Mesendoderm (in vitro differentiated cells): ENCODE measurements at regions not wholly inside any gene's neighbourhood (a gene's known extent, or its start where the extent isn't known, plus 50 kb on each side); places are given as distances from the start of the nearest gene placed in this dataset.
"Not testable (repeated sequence)": the region's sequence is repeated elsewhere in the genome, so short reads cannot be mapped to it uniquely, and the experiment has no call there.

Experiments used
- DNase-seq: peaks from one replicate; pipeline ENCODE4 v3.0.0; 2013
- H2AK5ac ChIP-seq: 2 replicates; pipeline ENCODE4 v1.6.1; 2013; ENCODE audit warnings: low read length, inconsistent platforms
- H2BK120ac ChIP-seq: 2 replicates; pipeline ENCODE4 v1.6.1; 2013; ENCODE audit warnings: low read depth, mild to moderate bottlenecking, low read length, moderate library complexity, mixed read lengths
- H2BK15ac ChIP-seq: replicated peaks from 2 replicates; pipeline ENCODE4 v1.6.1; 2013; ENCODE audit warnings: low read depth, mild to moderate bottlenecking, moderate library complexity
- H2BK5ac ChIP-seq: 2 replicates; pipeline ENCODE4 v1.6.1; 2013; ENCODE audit warnings: low read length, inconsistent platforms
- H3K18ac ChIP-seq: 2 replicates; pipeline ENCODE4 v1.6.1; 2013; ENCODE audit warnings: mild to moderate bottlenecking, low read length, mixed read lengths
- H3K23ac ChIP-seq: one replicate; pipeline ENCODE4 v1.6.1; 2013; ENCODE audit warnings: low read length
- H3K27ac ChIP-seq: 2 replicates; pipeline ENCODE4 v1.5.1; 2013; ENCODE audit warnings: low read depth, mild to moderate bottlenecking, inconsistent platforms, low read length, moderate library complexity
- H3K27me3 ChIP-seq: 2 replicates; pipeline ENCODE4 v1.6.1; 2013; ENCODE audit warnings: low read length, control low read depth, mild to moderate bottlenecking, inconsistent platforms; ENCODE audit not compliant: insufficient read depth, poor library complexity
- H3K36me3 ChIP-seq: 2 replicates; pipeline ENCODE4 v1.6.1; 2013; ENCODE audit warnings: low read length, inconsistent platforms; ENCODE audit not compliant: control insufficient read depth, insufficient read depth
- H3K4ac ChIP-seq: one replicate; pipeline ENCODE4 v1.6.1; 2013; ENCODE audit warnings: low read depth, mild to moderate bottlenecking, low read length, moderate library complexity
- H3K4me1 ChIP-seq: 2 replicates; pipeline ENCODE4 v1.6.1; 2013; ENCODE audit warnings: low read depth, low read length, inconsistent platforms; ENCODE audit not compliant: control insufficient read depth
- H3K4me2 ChIP-seq: 2 replicates; pipeline ENCODE4 v1.6.1; 2013; ENCODE audit warnings: low read length
- H3K4me3 ChIP-seq: 2 replicates; pipeline ENCODE4 v1.5.1; 2013; ENCODE audit warnings: mild to moderate bottlenecking, low read length
- H3K56ac ChIP-seq: one replicate; pipeline ENCODE4 v1.6.1; 2013; ENCODE audit warnings: low read length
- H3K79me1 ChIP-seq: 2 replicates; pipeline ENCODE4 v1.6.1; 2013; ENCODE audit warnings: low read length, inconsistent platforms
- H3K79me2 ChIP-seq: 2 replicates; pipeline ENCODE4 v1.6.1; 2013; ENCODE audit warnings: mild to moderate bottlenecking, low read length; ENCODE audit not compliant: control insufficient read depth, insufficient read depth
- H3K9ac ChIP-seq: 2 replicates; pipeline ENCODE4 v1.6.1; 2013; ENCODE audit warnings: low read length, inconsistent platforms
- H4K5ac ChIP-seq: one replicate; pipeline ENCODE4 v1.6.1; 2013; ENCODE audit warnings: low read length
- H4K8ac ChIP-seq: one replicate; pipeline ENCODE4 v1.6.1; 2013; ENCODE audit warnings: low read depth, mild to moderate bottlenecking, control low read depth, low read length, moderate library complexity
- WGBS: extraction: QIAGEN DNeasy Blood & Tissue Kit; methylation state at CpG from one replicate; pipeline ENCODE4 v1.1.7; 2013; ENCODE audit warnings: low lambda C conversion rate, missing lambda C conversion rate; ENCODE audit not compliant: insufficient coverage; ENCODE audit errors: extremely low coverage; 5-methylcytosine and 5-hydroxymethylcytosine counted together

GRCh38 chr5:89826938-89827337, 582.6 kb downstream of the CETN3 start:
- no peaks in the 10 kb centered on the region for H3K79me1 ChIP-seq
- no peak overlapping the region for H4K8ac ChIP-seq
- no peak for DNase-seq
- H2AK5ac ChIP-seq: no peak overlapping the region
- H3K9ac ChIP-seq: no peak overlapping the region
- no peak overlapping the region for H4K5ac ChIP-seq
- no peak overlapping the region for H3K4me2 ChIP-seq
- no peak overlapping the region for H2BK120ac ChIP-seq
- no peak overlapping the region for H3K4me3 ChIP-seq
- H3K27me3 ChIP-seq: no peaks in the 10 kb centered on the region
- H3K27ac ChIP-seq: no peak overlapping the region
- no peaks in the 10 kb centered on the region for H3K79me2 ChIP-seq
- H3K4ac ChIP-seq: no peak overlapping the region
- H3K4me1 ChIP-seq: no peaks in the 10 kb centered on the region
- no peak overlapping the region for H3K18ac ChIP-seq
- H3K56ac ChIP-seq: no peak overlapping the region
- no peak overlapping the region for H3K23ac ChIP-seq
- H2BK15ac ChIP-seq: no peak overlapping the region
- H3K36me3 ChIP-seq: no peaks in the 10 kb centered on the region
- no peak overlapping the region for H2BK5ac ChIP-seq
- no CpG with 5 or more reads among the region's 8 CpGs for WGBS

DNA sequence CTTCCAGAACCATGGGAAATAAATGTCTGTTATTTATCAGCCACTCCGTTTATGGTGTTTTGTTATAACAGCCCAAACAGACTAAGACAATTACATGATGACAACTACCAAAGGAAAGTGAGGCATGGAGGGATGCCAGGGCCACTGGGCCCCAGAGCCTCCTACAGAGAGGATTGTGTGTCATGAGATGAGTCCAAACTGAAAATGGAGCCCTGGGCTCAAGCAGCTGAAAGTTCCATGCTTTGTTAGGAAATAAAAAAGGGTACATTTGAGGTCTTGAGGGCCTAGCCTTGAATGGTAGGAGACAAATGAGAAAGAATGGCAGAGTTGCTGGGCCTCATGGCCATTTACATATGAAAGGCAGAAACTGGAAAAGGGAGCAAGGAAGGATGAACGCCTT, 586.5 kb downstream of the CETN3 start:
- Histone ChIP-seq H3K18ac (no peak overlapping the region), H3K4me2 (no peak overlapping the region), H2BK120ac (no peak overlapping the region), H3K9ac (no peak overlapping the region), H3K27me3 (no peaks in the 10 kb centered on the region), H4K5ac (no peak overlapping the region), H3K23ac (no peak overlapping the region), H3K79me1 (no peaks in the 10 kb centered on the region), H3K36me3 (no peaks in the 10 kb centered on the region), H3K4me1 (no peaks in the 10 kb centered on the region), H3K79me2 (no peaks in the 10 kb centered on the region), H3K4me3 (no peak overlapping the region), H3K56ac (no peak overlapping the region), H3K27ac (no peak overlapping the region), H2BK5ac (no peak overlapping the region), H2BK15ac (no peak overlapping the region), H3K4ac (no peak overlapping the region), H4K8ac (no peak overlapping the region), H2AK5ac (no peak overlapping the region)
- WGBS: no CpG with 5 or more reads among the region's 2 CpGs
- DNase-seq: no peak

GRCh38 chr5:89817841-89818240, 591.7 kb downstream of the CETN3 start:
- H3K36me3 ChIP-seq: no peaks in the 10 kb centered on the region
- no peak overlapping the region for H3K18ac ChIP-seq
- no peak overlapping the region for H4K8ac ChIP-seq
- no CpG with 5 or more reads among the region's 4 CpGs for WGBS
- no peaks in the 10 kb centered on the region for H3K27me3 ChIP-seq
- no peak overlapping the region for H4K5ac ChIP-seq
- H3K4me1 ChIP-seq: no peaks in the 10 kb centered on the region
- no peak overlapping the region for H3K27ac ChIP-seq
- no peak overlapping the region for H2BK5ac ChIP-seq
- no peak for DNase-seq
- no peaks in the 10 kb centered on the region for H3K79me1 ChIP-seq
- H3K9ac ChIP-seq: no peak overlapping the region
- H3K79me2 ChIP-seq: no peaks in the 10 kb centered on the region
- no peak overlapping the region for H3K4ac ChIP-seq
- H2BK120ac ChIP-seq: no peak overlapping the region
- H3K4me3 ChIP-seq: no peak overlapping the region
- no peak overlapping the region for H3K4me2 ChIP-seq
- H2BK15ac ChIP-seq: no peak overlapping the region
- no peak overlapping the region for H3K23ac ChIP-seq
- no peak overlapping the region for H3K56ac ChIP-seq
- H2AK5ac ChIP-seq: no peak overlapping the region

GRCh38 chr5:89816038-89816437, 593.5 kb downstream of the CETN3 start:
- no peak for DNase-seq

DNA sequence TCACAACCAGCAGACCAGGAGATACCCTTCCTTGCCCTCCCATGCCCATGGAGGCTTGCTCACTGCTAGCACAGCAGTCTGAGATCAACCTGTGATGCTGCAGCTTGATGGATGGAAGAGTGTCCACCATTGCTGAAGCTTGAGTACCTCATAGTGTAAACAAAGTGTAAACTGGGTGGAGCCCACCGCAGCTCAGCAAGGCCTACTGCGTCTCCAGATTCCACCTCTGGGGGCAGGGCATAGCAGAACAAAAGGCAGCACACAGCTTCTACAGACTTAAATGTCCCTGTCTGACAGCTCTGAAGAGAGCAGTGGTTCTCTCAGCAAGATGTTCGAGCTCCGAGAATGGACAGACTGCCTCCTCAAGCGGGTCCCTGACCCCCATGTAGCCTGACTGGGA, 608.8 kb downstream of the CETN3 start:
- H3K79me2 ChIP-seq, H4K8ac ChIP-seq, H3K56ac ChIP-seq, H3K4me1 ChIP-seq, H3K27me3 ChIP-seq, H3K36me3 ChIP-seq, H2BK120ac ChIP-seq, H3K4me2 ChIP-seq, H3K18ac ChIP-seq, H4K5ac ChIP-seq, H3K9ac ChIP-seq, H3K79me1 ChIP-seq, H2BK5ac ChIP-seq, H2AK5ac ChIP-seq, H2BK15ac ChIP-seq, H3K23ac ChIP-seq, H3K4me3 ChIP-seq, H3K4ac ChIP-seq, H3K27ac ChIP-seq: not testable (repeated sequence)
- no CpG with 5 or more reads among the region's 5 CpGs for WGBS
- DNase-seq: peak; percentile 27

More at GRCh38 chr5:89816038-89816437, 593.5 kb downstream of the CETN3 start:
- Histone ChIP-seq H3K79me1 (no peaks in the 10 kb centered on the region), H3K56ac (no peak overlapping the region), H2AK5ac (no peak overlapping the region), H3K23ac (no peak overlapping the region), H2BK120ac (no peak overlapping the region), H4K5ac (no peak overlapping the region), H3K9ac (no peak overlapping the region), H2BK5ac (no peak overlapping the region), H3K4ac (no peak overlapping the region), H3K4me1 (no peaks in the 10 kb centered on the region), H3K4me3 (no peak overlapping the region), H3K18ac (no peak overlapping the region), H3K4me2 (no peak overlapping the region), H2BK15ac (no peak overlapping the region), H3K36me3 (no peaks in the 10 kb centered on the region), H4K8ac (no peak overlapping the region), H3K79me2 (no peaks in the 10 kb centered on the region), H3K27ac (no peak overlapping the region), H3K27me3 (no peaks in the 10 kb centered on the region)
- no CpG with 5 or more reads among the region's 2 CpGs for WGBS

- not testable (repeated sequence) for H3K56ac ChIP-seq, H3K36me3 ChIP-seq, H3K18ac ChIP-seq, H3K79me2 ChIP-seq, H3K4ac ChIP-seq, H3K23ac ChIP-seq, H3K27ac ChIP-seq, H3K4me3 ChIP-seq, H3K4me1 ChIP-seq, H3K27me3 ChIP-seq, H2BK120ac ChIP-seq, H3K9ac ChIP-seq, H2BK5ac ChIP-seq, H2AK5ac ChIP-seq, H3K4me2 ChIP-seq, H4K5ac ChIP-seq, H4K8ac ChIP-seq, H2BK15ac ChIP-seq, DNase-seq, H3K79me1 ChIP-seq
- WGBS: no CpG with 5 or more reads among the region's 6 CpGs
Observed at GRCh38 chr5:89794504-89794903, 615.1 kb downstream of the CETN3 start.
